HG03280 (cell line): ENCODE measurements at regions not wholly inside any gene's neighbourhood (a gene's known extent, or its start where the extent isn't known, plus 50 kb on each side); places are given as distances from the start of the nearest gene placed in this dataset.
"Not testable (repeated sequence)": the region's sequence is repeated elsewhere in the genome, so short reads cannot be mapped to it uniquely, and the experiment has no call there.

ENCODE experiments used
- ATAC-seq: cut with Tn5 transposase; IDR thresholded peaks from one replicate; pipeline ENCODE4 v1.9.1; 2021; ENCODE audit warnings: mild to moderate bottlenecking, moderate library complexity; ENCODE audit not compliant: unreplicated experiment

DNA sequence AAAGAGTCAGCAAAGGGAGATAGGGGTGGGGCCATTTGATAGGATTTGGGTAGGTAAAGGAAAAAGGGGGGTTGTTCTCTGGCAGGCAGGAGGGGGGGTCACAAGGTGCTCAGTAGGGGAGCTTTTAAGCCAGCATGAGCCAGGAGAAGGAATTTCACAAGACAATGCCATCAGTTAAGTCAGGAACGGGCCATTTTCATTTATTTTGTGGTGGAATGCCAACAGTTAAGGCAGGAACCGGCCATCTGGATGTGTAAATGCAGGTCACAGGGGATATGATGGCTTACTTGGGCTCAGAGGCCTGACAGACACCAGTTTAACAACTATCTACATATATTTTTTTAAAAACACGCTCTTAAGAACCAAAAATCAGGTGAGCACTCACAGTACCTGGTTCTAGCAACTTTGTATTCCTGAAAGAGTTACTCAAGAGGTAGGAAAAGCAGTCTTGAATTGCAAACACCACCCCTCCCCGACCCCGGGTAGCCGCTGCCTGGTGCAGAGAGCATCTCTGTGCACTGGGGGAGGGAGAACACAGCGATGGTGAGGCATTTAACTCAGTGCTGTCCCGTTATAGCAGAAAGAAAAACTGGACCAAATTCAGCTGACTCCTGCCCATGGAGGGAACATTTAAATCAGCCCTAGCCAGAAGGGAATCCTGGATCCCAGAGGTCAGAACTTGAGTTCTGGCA is 414.5 kb upstream of the KLHL29 start:
- ATAC-seq = no peak

DNA sequence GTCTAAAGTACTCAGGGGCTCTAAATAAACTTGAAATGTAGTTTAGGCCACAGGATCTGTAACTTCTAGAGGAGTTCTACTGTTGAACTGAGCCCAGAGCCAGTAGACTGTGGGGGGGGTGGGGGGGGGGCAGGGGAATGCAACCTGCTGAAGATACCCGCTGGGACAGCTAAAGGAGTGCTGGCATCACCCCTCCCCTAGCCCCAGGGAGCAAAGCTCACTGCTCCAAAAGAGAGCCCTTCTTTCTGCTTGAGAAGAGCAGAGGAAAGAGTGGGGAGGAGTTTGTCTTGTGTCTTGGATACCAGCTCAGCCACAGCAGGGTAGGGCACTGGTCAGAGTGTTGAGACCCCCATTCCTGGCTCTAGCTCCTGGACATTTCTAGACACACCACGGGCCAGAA is 414.0 kb upstream of the KLHL29 start:
- ATAC-seq = no peak

DNA sequence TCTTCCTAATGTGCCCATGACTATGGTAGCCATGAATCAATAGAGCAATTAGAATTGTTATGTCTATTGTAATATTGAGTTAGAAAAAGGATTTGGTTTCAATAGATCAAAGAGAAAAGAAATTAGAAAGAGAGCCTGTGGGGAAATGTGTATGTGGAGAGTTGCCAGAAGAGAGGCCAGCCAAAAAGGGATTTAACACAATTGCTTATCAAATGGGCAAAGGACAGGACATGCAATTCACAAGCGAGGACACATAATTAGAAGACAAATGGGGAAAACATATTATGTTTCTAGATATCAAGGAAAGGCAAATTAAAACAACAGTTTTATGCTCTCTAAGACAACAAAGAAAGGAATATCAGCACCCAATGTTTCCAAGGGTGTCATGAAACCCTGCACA is 403.2 kb upstream of the KLHL29 start:
- no peak for ATAC-seq

DNA sequence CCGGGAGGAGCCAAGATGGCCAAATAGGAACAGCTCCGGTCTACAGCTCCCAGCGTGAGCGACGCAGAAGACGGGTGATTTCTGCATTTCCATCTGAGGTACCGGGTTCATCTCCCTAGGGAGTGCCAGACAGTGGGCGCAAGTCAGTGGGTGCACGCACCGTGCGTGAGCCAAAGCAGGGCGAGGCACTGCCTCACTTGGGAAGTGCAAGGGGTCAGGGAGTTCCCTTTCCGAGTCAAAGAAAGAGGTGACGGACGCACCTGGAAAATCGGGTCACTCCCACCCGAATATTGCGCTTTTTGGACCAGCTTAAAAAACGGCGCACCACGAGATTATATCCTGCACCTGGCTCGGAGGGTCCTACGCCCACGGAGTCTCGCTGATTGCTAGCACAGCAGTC is 400.8 kb upstream of the KLHL29 start:
- ATAC-seq = not testable (repeated sequence)

DNA sequence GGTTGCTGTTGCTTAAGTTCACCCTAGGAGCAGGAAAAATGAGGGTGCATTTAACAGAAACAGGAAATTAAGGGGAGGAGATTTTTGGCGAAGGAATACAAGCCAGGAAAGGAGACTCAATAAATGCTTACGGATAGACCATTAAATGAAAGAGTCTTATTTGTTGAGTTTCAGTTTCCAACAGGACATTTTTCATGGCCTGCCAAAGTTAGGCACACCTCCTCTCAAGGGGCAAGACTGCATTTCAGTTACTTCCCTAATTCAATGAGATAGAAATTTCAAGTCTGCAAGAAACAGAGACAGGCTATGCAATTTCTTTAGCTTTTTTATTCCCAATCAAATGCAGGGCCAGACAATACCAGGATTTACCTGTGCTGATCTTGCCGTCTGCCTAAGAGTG is 394.7 kb upstream of the KLHL29 start:
- ATAC-seq = no peak

DNA sequence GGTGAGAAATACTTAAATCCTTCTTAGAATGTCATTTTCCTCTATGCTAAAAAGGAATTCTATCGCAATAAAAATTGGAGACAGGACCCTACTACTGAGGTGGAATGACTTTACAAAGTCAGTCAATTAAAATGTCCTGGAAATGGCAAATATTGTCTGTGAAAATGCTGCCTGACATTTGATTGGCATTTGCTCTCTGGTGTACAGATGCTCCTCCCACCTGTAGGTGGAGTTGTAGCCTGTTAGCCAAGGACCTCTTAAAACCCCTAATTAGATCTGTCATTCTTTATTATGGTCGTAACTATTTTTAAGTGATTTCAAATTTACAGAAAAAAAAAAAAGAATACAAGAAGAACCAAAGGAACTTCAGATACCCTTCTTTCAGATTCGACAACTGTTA is 393.1 kb upstream of the KLHL29 start:
- ATAC-seq = no peak

DNA sequence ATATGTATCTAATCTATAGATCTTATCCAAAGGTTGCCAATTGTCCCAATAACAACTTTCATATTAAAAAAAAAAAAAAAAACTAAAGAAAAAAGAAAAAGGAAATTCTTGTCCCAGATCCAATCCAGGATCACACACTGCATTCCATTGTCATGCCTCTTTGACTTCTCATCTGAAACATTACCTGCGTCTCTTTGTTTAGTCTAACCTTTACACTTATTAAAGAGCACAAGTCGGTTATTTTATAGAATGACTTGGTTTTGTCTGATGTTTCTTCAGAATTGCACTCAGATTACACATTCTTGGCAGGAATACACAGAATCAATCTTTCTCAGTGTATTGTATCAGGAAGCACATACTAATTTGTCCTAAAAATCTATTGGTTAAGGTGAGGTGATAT is 392.5 kb upstream of the KLHL29 start:
- ATAC-seq = no peak

DNA sequence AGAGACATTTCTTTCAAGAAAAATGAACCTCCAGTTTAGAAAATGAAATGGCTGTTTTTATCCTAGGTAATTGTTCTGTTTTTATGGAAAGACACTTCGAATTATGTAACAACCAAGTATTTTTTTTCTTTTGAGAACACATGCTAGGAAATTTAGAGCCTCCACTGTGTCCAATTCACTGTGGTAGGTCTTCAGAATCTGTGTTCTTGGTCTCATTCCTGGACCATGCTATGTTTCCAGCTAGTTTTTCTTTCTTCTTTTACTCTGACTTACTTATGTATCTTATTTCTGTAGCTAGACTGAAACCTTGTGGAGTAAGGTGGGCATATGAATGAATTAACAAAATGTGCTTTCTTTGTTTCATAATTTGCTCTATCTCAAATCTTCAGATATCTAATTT is 391.7 kb upstream of the KLHL29 start:
- no peak for ATAC-seq

DNA sequence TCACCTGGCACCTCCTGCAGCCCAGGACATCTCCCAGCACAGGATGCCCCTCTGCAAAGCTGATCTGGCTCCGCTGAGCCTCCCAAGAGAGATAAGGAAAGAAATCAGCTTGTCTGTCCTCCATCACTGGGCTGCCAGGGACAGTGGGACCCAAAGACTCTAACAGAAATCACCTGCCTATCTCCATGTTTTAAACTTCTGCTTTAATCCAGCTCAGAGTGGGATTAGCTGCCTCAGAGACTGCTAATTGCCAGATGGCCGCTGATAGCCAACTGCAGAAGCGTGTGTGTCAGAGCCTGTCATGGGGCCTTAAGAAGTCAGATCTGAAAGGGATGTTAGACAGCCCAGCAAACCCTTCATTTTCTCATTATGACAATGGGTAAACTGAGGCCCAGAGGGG is 389.4 kb upstream of the KLHL29 start:
- no peak for ATAC-seq

DNA sequence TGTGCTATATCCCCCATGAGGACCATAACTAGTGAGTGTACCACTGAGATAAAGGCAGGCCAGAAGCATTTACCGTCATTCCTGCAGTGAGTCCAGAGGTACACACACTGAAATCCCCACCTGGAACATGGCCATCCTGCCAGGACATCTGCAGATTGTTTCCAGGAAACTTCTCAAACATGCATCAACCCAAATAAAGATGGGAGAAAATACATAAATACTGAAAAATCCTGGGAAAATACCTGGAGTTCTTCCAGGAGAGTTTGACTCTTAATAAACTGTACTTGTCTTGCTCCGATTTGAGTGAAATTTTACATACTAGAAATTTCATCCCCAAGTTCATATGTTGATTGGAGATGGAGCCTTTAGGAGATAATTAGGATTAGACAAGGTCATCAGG is 388.1 kb upstream of the KLHL29 start:
- no peak for ATAC-seq

DNA sequence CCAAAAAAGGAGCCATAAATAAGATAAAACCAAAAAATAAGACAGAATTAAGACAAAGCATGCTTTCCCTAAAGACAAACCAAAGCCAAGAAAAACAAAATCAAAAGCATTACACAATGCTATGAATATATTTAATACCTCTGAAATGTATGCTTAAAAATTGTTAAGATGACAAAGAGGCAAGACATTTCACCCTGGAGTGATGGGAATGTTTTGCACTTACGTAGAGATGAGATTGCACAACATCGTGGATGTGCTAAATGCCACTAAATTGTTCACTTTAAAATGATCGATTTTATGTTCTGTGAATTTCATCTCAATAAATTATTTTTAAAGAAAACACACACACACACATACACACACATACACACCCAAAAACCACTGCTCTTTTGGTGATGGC is 386.6 kb upstream of the KLHL29 start:
- no peak for ATAC-seq

DNA sequence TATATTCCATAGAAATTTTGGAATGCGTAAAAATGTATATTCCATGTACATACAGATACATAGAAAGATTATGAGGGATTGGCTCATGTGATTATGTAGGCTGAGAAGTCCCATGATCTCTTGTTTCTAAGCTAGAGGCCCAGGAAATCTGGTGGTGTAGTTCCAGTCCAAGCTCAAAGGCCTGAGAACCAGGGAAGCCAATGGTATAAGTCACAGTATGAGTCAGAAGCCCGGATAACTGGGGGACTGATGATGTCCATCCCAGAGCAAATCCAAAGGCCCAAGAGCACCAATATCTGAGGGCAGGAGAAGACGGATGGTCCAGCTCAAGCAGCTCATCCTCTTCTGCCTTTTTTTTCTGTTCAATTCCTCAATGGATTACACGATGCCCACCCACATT is 385.0 kb upstream of the KLHL29 start:
- no peak for ATAC-seq

DNA sequence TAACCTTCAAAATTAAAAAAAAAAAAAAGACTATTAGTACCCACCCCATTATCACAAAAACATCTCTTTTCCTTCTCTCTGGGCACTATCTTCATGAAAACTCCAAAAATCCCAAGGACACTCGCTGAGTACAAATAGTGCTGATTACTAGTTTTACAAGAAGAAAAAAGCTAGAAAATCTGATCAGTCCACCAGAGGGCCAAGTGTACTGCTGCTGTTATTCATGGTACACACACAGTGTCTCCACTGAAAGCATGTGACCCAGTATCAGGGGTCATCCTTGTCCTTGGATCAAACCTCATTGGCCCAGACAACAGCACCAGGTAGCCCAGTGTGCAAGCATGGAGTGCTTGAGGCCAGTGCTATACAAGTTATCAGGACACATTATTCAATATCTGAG is 382.7 kb upstream of the KLHL29 start:
- no peak for ATAC-seq

DNA sequence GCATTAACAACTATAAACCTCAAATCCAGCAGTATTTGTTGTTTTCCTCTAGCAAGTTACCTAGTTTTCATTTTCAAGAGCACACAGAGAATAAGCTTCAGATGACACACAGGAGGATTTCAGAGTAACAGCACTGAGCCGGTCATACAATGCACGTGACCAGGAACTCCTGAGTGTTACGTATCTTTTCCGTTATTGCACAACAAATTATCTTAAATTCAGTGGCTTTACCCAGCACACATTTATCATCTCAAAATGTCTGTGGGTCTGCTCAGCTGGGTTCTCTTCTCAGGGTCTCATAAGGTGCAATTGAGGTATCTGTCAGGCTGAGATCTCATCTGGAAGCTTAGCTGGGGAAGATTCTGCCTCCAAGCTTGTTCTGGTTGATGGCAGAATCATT is 379.5 kb upstream of the KLHL29 start:
- no peak for ATAC-seq

DNA sequence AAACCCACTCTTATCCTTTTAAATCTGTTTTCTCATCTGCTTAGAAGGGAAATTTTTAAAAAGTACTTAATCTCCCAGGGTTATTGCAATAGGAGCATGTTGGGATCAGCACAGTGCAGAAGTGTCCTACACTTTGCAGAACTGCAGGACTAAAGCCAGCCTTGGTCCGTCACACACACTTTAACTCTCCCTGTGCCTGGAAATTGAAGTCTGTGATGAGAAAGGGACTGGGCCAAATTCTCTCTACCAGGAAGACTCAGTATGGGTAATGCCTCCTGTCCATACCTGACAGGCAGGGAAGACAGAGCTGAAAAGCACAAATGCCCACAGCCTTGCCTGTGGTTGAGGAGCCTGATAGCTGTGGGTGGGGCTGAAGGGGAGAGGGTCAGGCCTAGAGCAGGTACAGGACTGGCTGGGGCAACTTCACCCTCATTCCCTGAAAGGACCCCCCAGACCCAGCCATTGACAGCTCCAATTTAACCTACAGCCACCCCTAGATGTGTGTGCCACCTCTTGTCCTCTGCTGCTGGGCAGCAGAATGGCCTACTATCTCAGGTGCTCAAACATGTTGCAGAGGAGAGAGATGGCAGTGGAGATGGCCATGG is 377.2 kb upstream of the KLHL29 start:
- no peak for ATAC-seq

DNA sequence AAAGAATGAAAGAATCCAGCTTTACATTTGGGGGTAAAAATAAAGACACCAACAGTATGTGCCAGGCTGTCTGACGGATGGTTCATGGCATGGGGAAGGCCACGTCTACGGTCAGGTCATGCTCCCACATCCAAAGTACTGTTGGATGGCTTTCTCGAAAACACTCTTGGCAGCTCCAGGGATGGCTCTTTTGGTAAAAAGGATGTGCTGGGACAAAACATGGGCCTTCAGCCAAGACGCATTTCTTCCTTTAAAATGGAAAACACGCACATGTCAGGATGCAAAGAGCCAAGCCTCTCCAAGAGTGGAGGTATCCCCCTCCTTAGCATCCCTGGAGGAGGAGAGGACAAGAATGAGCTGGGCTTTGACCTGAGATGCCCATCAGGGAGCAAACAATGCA is 376.5 kb upstream of the KLHL29 start:
- ATAC-seq = no peak

DNA sequence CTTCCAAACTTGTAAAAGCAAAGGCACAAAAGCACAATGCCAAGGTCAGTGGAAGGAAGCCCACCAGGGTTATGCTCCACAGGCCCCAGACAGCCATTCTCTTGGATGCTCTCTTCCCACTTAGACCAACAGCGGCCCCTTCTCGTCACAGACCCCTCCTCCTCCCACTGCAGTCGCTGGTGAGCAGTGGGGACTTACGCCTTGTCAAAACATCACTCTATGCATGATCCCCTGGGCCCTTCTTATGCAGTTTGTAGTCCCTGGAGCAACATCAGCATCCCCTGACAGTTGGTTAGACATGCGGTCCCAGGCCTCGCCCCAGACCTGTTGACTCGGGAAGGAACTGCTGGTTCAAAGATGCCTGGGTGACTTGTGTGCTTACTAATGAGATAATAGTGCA is 376.0 kb upstream of the KLHL29 start:
- ATAC-seq = no peak

DNA sequence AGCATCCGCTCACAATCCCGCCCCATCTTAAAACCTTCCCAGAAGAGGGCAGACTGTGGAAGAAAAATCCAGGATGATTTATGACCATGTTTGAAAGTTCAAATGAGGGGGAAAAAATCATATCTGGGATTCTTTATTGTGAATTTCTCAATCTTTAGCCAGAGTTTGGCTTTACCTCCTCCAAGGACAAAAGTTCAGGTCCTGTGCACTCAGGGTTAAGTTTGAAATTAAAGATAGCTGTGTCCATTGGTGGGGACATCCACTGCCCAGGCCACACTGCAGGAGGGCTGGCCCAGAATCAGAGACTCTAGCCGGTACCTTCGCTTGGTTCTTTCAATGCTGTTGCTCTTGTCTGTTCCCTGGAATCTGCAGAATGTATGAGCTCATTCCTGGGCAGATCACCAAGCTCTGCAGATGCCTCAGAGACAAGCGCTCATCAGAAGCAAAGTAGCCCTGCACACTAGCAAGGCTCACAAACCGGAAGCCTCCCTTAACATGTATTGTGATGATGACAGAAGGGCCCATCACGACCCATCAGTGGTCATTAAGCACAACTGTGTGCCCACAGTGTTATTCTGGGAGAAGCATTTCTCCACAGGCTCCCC is 375.3 kb upstream of the KLHL29 start:
- ATAC-seq = no peak

DNA sequence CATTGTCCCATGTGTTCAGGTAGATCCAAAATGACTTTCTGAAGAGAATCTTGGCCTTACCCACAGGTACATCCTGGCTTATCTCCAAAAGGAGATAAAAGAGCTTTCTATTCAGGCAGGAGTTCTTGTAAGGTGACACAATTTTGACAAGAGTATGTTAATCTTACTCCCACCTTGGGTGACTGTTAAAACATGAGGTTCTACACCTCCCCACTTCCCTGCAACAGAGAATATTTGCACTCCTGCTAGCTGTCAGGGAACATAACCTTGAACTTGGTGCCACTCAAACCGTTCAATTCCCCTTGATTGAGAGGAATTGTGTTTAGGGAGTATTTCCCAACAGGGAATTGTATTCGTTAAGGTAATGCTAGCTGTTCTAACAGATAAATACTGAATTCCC is 372.5 kb upstream of the KLHL29 start:
- ATAC-seq = no peak

DNA sequence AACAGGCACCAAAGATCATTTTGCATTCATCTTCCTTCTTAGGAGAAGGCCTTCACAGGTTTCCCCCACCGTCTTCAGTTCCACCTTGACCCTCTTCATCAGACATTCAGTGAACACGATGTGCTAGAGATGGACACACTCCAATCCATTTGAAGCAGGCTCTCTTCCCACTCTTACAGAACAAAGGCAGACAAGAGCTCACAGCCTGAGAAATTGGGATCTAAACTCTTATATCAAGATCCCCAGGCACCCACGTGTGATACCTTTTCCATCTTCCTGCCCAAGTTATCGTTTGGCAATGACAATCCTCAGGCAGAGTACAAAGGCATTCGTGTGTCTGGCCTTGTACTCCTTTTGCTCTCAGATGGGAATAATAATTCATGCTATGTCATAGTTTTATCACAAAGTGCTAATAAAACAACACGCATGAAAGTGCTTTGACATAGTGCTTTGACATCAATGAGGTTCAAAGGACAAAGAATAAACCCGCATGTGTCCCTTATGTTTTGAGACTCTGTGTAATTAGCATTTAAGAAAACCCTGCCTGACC is 369.3 kb upstream of the KLHL29 start:
- ATAC-seq = no peak

DNA sequence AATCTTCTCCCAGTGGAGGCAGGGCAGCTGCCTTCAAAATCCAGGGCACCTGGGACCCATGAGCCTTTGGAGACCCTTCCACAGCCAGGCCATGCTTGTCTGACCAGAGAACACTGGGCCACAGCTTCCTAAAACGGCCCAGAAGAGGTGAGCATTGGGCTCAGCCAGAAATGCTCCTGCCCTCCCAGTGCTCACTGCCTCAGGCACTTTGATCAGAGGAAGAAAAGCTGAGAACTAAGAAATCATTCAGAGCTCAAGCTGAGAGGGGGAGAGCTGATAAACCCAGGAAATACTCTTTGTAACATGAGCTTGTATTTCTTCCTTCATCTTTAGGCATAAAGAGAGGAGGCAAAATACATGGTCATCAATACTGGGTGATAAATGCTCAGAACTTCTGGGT is 365.5 kb upstream of the KLHL29 start:
- ATAC-seq = no peak

DNA sequence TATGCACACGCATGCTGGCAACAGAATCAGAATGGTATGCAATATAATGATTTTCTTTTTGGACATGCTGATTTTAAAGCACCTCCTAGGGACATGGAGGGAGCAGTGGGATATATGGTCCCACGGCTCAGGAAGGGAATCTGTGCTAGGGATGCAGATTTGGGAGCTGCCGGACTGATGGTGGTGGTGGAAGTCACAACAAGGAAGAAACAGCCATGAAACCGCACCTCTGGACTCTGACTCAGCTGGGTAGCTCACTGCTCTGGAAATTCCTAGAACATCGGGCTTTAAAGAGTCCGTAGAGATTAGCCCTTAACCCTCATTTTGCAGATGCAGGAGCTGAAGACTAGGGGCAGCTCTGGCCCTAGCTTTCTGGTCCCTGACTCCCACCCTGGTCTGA is 364.3 kb upstream of the KLHL29 start:
- ATAC-seq = no peak
